ENCODE measurements at regions not wholly inside any gene's neighbourhood (a gene's known extent, or its start where the extent isn't known, plus 50 kb on each side); places are given as distances from the start of the nearest gene placed in this dataset.
"Not testable (repeated sequence)": the region's sequence is repeated elsewhere in the genome, so short reads cannot be mapped to it uniquely, and the experiment has no call there.

DNA sequence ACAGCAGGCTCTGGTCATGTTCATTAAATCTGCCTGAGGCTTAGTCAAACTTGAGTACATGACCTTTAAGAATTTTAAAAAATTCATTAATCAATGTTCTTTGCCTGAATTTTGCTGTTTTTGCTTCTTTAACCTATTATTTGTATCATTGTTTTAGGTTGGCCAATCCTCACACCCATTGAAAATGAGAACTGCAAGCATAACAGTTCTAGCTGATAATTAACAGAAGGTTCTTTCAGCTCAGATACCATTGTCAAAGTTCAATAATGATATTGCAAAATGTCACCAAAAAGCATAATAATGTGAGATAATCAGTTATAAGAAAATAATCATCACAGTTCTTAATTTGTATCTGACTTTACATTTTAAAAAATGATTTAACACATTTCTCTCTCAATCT is 583.1 kb downstream of the TFAP2A start:
- CTCF ChIA-PET: no interaction called here
- Mint-ChIP-seq H3K27ac (ENCODE audit: unreplicated experiment) (no peak overlapping the region), H3K36me3 (ENCODE audit: insufficient read depth, unreplicated experiment) (no peaks in the 10 kb centered on the region), H3K4me1 (ENCODE audit: low read depth, unreplicated experiment) (no peaks in the 10 kb centered on the region), H3K9me3 (ENCODE audit: low read depth, unreplicated experiment) (no peaks in the 10 kb centered on the region), H3K4me3 (ENCODE audit: low read depth, unreplicated experiment) (no peak overlapping the region), H3K27me3 (ENCODE audit: unreplicated experiment) (no peaks in the 10 kb centered on the region)
- intact Hi-C loops (cut with micrococcal nuclease; ENCODE audit: unreplicated experiment): no loop called here
- no TSS peak for BruUV-seq (replicated peaks)
- no peak for DNase-seq
- TF ChIP-seq, protein P1, sequence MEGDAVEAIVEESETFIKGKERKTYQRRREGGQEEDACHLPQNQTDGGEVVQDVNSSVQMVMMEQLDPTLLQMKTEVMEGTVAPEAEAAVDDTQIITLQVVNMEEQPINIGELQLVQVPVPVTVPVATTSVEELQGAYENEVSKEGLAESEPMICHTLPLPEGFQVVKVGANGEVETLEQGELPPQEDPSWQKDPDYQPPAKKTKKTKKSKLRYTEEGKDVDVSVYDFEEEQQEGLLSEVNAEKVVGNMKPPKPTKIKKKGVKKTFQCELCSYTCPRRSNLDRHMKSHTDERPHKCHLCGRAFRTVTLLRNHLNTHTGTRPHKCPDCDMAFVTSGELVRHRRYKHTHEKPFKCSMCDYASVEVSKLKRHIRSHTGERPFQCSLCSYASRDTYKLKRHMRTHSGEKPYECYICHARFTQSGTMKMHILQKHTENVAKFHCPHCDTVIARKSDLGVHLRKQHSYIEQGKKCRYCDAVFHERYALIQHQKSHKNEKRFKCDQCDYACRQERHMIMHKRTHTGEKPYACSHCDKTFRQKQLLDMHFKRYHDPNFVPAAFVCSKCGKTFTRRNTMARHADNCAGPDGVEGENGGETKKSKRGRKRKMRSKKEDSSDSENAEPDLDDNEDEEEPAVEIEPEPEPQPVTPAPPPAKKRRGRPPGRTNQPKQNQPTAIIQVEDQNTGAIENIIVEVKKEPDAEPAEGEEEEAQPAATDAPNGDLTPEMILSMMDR (IDR thresholded peaks at IDR 0.05; ENCODE audit: unreplicated experiment): no peak

DNA sequence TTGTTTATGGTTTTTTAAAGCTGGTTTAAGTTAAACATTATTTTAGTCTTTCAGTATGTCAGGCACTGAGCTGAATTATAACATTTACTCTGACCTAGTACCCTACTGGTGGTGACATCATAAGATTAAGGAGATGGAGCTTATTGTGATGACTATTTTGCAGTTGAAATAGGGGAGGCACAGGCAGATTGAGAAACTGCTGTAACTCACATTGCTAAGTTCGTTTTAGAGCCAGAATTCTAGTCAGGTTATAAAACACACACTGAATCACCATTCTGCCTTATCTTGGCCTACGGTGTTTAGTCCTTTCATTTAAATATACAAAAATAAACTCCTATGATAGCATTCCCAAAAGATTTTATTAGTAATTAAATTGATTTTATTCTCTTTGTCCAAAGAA is 584.1 kb downstream of the TFAP2A start:
- TF ChIP-seq, protein P1 (IDR thresholded peaks at IDR 0.05; ENCODE audit: unreplicated experiment): no peak
- H3K4me3 Mint-ChIP-seq (ENCODE audit: low read depth, unreplicated experiment): no peak overlapping the region

DNA sequence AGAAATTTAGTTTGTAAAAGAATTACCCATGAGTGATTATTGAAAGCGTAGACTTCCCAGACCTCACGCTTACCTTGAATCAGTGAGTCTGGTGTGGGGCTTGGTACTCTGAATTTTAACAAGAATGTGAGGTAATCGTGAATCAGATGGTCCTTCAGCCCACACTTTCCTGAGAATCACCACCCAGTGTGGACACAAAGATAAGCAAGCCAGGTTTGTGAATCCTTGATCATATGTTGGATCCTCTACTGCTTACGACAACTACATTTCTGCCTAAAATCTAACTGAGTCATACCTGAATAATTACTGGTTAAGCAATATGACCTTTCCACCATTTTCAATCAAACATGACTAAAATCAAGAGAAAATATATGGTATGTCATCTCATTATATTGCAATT is 589.3 kb downstream of the TFAP2A start:
- H3K27ac Mint-ChIP-seq (ENCODE audit: unreplicated experiment): no peak overlapping the region
- no TSS peak for BruUV-seq (replicated peaks)

More for the DNA sequence above, 584.1 kb downstream of the TFAP2A start:
- no peak for DNase-seq
- Mint-ChIP-seq H3K4me1 (ENCODE audit: low read depth, unreplicated experiment) (no peaks in the 10 kb centered on the region), H3K27me3 (ENCODE audit: unreplicated experiment) (no peaks in the 10 kb centered on the region), H3K36me3 (ENCODE audit: insufficient read depth, unreplicated experiment) (no peaks in the 10 kb centered on the region), H3K27ac (ENCODE audit: unreplicated experiment) (no peak overlapping the region), H3K9me3 (ENCODE audit: low read depth, unreplicated experiment) (no peaks in the 10 kb centered on the region)
- no TSS peak for BruUV-seq (replicated peaks)
- intact Hi-C loops (cut with micrococcal nuclease; ENCODE audit: unreplicated experiment): no loop called here
- CTCF ChIA-PET: no interaction called here

DNA sequence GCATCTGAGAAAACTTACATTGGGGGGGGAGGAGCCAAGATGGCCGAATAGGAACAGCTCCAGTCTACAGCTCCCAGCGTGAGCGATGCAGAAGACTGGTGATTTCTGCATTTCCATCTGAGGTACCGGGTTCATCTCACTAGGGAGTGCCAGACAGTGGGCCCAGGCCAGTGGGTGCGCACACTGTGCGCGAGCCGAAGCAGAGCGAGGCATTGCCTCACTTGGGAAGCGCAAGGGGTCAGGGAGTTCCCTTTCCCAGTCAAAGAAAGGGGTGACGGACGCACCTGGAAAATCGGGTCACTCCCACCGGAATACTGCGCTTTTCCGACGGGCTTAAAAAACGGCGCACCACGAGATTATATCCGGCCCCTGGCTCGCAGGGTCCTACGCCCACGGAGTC is 604.1 kb downstream of the TFAP2A start:
- DNase-seq; H3K4me3 Mint-ChIP-seq (ENCODE audit: low read depth, unreplicated experiment); H3K27me3 Mint-ChIP-seq (ENCODE audit: unreplicated experiment); H3K9me3 Mint-ChIP-seq (ENCODE audit: low read depth, unreplicated experiment); CTCF ChIA-PET; BruUV-seq (replicated peaks); H3K4me1 Mint-ChIP-seq (ENCODE audit: low read depth, unreplicated experiment); H3K27ac Mint-ChIP-seq (ENCODE audit: unreplicated experiment); H3K36me3 Mint-ChIP-seq (ENCODE audit: insufficient read depth, unreplicated experiment); intact Hi-C loops (cut with micrococcal nuclease; ENCODE audit: unreplicated experiment): not testable (repeated sequence)

More for the DNA sequence above, 589.3 kb downstream of the TFAP2A start:
- Mint-ChIP-seq H3K9me3 (ENCODE audit: low read depth, unreplicated experiment) (no peaks in the 10 kb centered on the region), H3K27me3 (ENCODE audit: unreplicated experiment) (no peaks in the 10 kb centered on the region), H3K4me3 (ENCODE audit: low read depth, unreplicated experiment) (no peak overlapping the region), H3K4me1 (ENCODE audit: low read depth, unreplicated experiment) (no peaks in the 10 kb centered on the region), H3K36me3 (ENCODE audit: insufficient read depth, unreplicated experiment) (no peaks in the 10 kb centered on the region)
- TF ChIP-seq, protein P1 (IDR thresholded peaks at IDR 0.05; ENCODE audit: unreplicated experiment): no peak
- CTCF ChIA-PET: no interaction called here
- DNase-seq: no peak
- intact Hi-C loops (cut with micrococcal nuclease; ENCODE audit: unreplicated experiment): no loop called here

DNA sequence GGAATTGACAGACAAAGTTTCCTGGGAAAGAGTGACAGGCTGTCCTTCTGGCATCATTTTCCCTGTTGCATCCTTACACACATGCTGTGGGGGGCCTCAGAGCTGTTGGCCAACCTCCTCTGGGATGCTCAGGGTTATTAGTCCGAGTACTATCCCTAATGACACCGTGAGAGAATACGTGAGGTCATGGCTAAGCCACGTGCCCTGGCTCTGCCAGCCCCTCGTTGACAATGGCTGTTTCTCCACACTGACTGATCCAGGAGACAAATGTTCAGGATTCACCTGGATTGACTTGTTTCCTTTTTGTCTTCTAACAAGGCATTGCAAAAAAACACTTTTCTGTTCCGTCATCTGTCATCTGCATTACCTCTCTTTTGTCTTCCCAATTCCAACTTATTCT is 604.6 kb downstream of the TFAP2A start:
- Mint-ChIP-seq H3K9me3 (ENCODE audit: low read depth, unreplicated experiment) (peaks cover 4% of the 10 kb centered on the region), H3K4me3 (ENCODE audit: low read depth, unreplicated experiment) (no peak overlapping the region), H3K27ac (ENCODE audit: unreplicated experiment) (no peak overlapping the region), H3K27me3 (ENCODE audit: unreplicated experiment) (no peaks in the 10 kb centered on the region), H3K36me3 (ENCODE audit: insufficient read depth, unreplicated experiment) (no peaks in the 10 kb centered on the region), H3K4me1 (ENCODE audit: low read depth, unreplicated experiment) (no peaks in the 10 kb centered on the region)
- CTCF ChIA-PET: no interaction called here
- TF ChIP-seq, protein P1 (IDR thresholded peaks at IDR 0.05; ENCODE audit: unreplicated experiment): no peak
- BruUV-seq (replicated peaks): no TSS peak
- no peak for DNase-seq
- intact Hi-C loops (cut with micrococcal nuclease; ENCODE audit: unreplicated experiment): no loop called here
